ENCODE measurements at regions not wholly inside any gene's neighbourhood (a gene's known extent, or its start where the extent isn't known, plus 50 kb on each side); places are given as distances from the start of the nearest gene placed in this dataset.

DNA sequence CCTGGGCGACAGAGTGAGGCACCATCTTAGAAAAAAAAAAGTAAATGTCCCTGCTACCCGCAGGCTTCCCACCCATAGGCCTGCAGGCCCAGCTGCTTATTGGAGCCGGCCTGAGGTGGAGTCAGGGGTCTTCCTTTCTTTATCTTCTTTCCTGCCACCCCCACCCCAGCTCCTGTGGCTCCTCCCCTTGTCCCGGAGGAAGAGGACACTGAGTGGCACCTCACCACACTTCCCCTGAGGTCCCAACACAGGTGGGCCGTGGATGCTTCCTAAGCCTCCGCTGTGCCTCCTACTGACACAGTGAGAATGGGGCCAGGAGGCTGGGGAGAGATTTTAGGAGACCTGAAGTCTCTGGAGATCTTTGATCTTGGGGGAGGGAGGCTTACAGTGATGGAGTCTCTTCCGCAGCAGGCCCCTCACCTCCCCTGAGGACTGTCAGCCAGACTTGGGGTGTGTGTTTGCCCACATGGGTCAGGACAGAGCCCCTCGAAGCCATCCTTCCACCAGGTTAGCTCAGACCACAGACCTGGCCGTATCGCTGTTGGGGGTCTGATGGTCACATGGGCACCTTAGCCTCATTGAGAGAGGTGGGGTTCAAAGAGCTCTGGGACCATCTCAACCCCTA, 135.4 kb upstream of the IER5L start:
- DNase-seq (ENCODE audit: low read depth): no peak
- H3K4me3 ChIP-seq (replicated peaks; ENCODE audit: low read depth, low read length): no peak overlapping the region
- TF ChIP-seq, protein P1, sequence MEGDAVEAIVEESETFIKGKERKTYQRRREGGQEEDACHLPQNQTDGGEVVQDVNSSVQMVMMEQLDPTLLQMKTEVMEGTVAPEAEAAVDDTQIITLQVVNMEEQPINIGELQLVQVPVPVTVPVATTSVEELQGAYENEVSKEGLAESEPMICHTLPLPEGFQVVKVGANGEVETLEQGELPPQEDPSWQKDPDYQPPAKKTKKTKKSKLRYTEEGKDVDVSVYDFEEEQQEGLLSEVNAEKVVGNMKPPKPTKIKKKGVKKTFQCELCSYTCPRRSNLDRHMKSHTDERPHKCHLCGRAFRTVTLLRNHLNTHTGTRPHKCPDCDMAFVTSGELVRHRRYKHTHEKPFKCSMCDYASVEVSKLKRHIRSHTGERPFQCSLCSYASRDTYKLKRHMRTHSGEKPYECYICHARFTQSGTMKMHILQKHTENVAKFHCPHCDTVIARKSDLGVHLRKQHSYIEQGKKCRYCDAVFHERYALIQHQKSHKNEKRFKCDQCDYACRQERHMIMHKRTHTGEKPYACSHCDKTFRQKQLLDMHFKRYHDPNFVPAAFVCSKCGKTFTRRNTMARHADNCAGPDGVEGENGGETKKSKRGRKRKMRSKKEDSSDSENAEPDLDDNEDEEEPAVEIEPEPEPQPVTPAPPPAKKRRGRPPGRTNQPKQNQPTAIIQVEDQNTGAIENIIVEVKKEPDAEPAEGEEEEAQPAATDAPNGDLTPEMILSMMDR (IDR thresholded peaks at IDR 0.05; ENCODE audit: low read length, missing control alignments): no peak

DNA sequence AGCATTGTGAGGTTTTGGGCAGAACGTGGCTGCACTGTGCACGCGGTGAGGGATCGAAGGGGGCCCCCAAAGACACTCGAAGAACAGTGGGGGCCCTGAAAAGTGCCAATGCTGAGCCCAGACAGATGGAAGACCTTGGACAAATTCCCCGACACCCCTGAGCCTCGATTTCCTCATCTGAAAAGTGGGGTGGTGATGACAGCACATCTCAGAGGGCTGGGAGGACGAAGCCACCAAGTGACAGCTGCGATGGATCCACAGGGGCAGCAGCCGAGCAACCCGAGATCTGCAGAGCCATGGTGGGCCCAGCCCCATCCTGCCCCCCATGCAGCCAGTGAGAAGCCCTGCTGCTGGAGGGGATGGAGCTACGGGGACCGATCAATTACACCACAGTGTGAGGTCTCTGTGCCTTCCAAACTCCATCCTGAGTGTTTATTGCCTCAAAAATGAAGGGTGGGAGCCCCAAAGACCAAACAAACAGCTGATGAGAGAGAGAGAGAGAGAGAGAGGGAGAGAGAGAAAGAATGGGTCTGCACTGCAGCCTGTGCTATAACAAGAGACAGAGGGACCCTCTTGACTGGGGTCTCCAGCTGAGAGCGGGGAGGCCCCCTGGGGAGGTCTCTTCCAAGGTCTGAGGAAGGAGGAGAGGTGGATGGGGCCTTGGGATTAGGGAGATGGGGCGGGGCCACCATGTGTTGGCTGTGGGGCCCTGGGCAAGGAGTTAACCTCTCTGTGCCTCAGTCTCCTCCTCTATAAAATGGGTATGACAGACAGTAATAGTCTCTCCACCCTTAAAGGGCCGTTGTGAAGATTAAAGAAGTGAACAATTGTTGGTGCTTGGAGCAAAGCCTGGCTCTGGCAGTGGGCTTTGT, 134.4 kb upstream of the IER5L start:
- no peak for DNase-seq (ENCODE audit: low read depth)
- TF ChIP-seq, protein P1 (IDR thresholded peaks at IDR 0.05; ENCODE audit: low read length, missing control alignments): no peak
- H3K4me3 ChIP-seq (replicated peaks; ENCODE audit: low read depth, low read length): no peak overlapping the region

DNA sequence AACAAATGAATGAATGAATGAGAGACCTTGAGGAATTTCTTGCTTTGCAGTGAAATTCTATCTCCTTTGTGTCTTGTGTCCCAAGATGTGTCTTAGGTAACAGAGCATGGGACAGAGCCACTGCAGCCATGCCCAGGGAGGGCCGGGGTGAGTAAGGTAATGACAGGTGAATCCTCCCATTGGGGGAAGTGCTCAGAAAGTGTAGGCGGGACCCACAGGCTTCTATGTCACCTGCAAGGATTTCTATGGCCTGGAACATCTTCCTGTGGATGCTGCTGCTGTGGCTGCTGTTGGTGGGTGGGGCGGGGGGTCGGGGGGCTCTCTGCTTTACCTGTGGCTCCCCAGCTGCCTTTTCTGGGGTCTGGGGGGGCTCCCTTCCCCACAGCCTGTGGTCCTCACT, 133.6 kb upstream of the IER5L start:
- TF ChIP-seq, protein P1 (IDR thresholded peaks at IDR 0.05; ENCODE audit: low read length, missing control alignments): no peak
- no peak overlapping the region for H3K4me3 ChIP-seq (replicated peaks; ENCODE audit: low read depth, low read length)
- DNase-seq (ENCODE audit: low read depth): no peak

DNA sequence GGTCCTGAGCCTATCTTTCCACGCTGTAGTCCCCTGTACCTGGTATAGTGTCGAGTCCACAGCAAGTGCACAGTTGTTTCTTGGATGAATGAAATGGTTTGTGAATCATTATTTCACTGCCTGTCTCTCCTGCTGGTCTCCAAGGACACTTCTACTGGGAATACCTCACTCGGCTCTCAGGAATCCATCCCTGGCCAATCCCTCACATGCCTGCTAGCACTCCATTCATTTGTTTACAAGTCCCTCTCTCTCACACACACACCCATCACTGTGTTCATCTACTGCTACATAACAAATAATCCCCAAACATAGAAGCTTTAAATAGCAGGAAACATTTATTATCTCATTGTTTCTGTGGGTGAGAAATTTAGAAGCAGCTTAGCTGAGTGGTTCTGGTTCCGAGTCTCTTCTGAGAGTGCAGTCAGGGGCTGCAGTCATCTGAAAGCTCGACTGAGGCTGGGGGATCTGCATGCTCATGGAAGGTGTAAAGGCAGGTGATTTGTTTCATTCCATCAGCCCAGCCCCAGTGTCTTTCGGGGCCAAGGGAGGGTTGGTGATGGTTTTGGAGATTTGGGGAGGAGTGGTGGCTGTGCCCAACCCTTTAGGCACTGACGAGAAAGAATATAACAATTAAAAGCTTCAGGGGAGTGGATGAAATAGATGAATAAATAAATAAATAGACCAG, 132.7 kb upstream of the IER5L start:
- TF ChIP-seq, protein P1 (IDR thresholded peaks at IDR 0.05; ENCODE audit: low read length, missing control alignments): no peak
- DNase-seq (ENCODE audit: low read depth): no peak

DNA sequence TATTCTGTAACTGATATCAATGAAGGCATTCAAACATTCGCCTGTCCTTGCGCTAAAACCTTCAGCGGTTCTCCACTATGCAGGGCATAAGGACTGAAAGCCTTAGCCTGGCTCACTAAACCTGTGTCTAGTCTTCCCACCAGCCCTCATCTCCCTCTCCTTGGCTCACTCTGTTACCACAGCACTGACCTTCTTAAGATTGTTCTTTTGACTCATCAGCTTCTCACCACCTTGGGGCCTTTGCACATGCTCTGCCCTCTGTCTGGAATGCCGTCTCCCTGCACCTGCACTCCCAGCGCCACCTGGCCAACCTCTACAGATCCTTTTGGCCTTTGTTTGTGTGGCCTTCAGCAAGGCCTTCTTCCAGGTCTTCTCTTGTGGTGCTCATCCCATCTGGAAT, 131.8 kb upstream of the IER5L start:
- no peak for DNase-seq (ENCODE audit: low read depth)
- no peak overlapping the region for H3K4me3 ChIP-seq (replicated peaks; ENCODE audit: low read depth, low read length)
- TF ChIP-seq, protein P1 (IDR thresholded peaks at IDR 0.05; ENCODE audit: low read length, missing control alignments): no peak

More for the DNA sequence above, 132.7 kb upstream of the IER5L start:
- H3K4me3 ChIP-seq (replicated peaks; ENCODE audit: low read depth, low read length): no peak overlapping the region

DNA sequence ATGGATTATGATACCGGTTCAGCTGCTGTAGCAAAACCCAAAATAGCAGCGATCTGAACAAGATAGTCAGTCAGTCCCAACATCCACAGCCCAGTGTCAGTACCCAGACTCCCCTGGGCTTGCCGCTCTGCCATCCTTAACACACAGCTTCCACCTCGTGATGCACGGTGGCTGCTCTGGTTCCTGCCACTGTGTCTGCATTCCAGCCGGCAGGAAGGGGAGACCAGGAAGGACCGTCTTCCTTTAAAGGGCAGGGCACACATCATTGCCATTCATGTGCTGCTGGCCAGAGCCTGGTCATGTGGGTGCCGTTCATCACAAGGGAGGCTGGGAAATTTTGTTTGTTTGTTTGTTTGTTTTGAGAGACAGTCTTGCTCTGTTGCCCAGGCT, 131.0 kb upstream of the IER5L start:
- TF ChIP-seq, protein P1 (IDR thresholded peaks at IDR 0.05; ENCODE audit: low read length, missing control alignments): no peak
- H3K4me3 ChIP-seq (replicated peaks; ENCODE audit: low read depth, low read length): no peak overlapping the region
- no peak for DNase-seq (ENCODE audit: low read depth)
